Prostate gland (tissue), 2 donors: ENCODE measurements at regions not wholly inside any gene's neighbourhood (a gene's known extent, or its start where the extent isn't known, plus 50 kb on each side); places are given as distances from the start of the nearest gene placed in this dataset.

ENCODE experiments used
- DNase-seq: peaks from one replicate; pipeline ENCODE4 v3.0.0-alpha.2; 2019; ENCODE audit warnings: low spot score
- H3K27ac ChIP-seq, 2 donors: fragments of 200-600 bp; sonication (generic); 2 replicates each; pipeline ENCODE4 v1.5.1; 2017 to 2019
- H3K27me3 ChIP-seq: fragments of 200-600 bp; sonication (generic); replicated peaks from 2 replicates; pipeline ENCODE4 v1.5.1; 2019; ENCODE audit not compliant: insufficient read depth
- H3K36me3 ChIP-seq, 2 donors: fragments of 200-600 bp; sonication (generic); 1 replicate in 1 of 2; 2 replicates in 1 of 2; pipeline versions ENCODE4 v1.5.1 to v1.8.1; 2017 to 2019
- H3K4me1 ChIP-seq: fragments of 200-600 bp; sonication (generic); replicated peaks from 2 replicates; pipeline ENCODE4 v1.5.1; 2019
- H3K4me3 ChIP-seq, 2 donors: fragments of 200-600 bp; sonication (generic); 2 replicates each; pipeline ENCODE4 v1.5.1; 2017 to 2019
- H3K9me3 ChIP-seq: fragments of 200-600 bp; sonication (generic); 2 replicates; pipeline ENCODE4 v1.5.1; 2017
- POLR2A ChIP-seq: fragments of 450-650 bp; IDR thresholded peaks from one replicate; pipeline ENCODE4 v1.6.1; 2016; ENCODE audit warnings: antibody characterized with exemption, mild to moderate bottlenecking
- POLR2AphosphoS5 ChIP-seq: sonication (generic); formaldehyde crosslinking; IDR thresholded peaks from one replicate; pipeline ENCODE4 v1.6.1; 2017; ENCODE audit warnings: antibody characterized with exemption
- WGBS: methylation state at CpG from one replicate; pipeline ENCODE4 v1.1.5; 2018; 5-methylcytosine and 5-hydroxymethylcytosine counted together
- intact Hi-C: fragments of 100-400 bp; cut with DNase I; formaldehyde crosslinking; loops from one replicate; pipeline ENCODE4 v1.14.2; 2022
- TF ChIP-seq, protein P1 (sequence below), 4 experiments: fragments of 200-600 bp in 2 of 4; fragments of 450-650 bp in 2 of 4; sonication (generic) in 2 of 4; IDR thresholded peaks; 1 replicate in 3 of 4; 2 replicates in 1 of 4; pipeline ENCODE4 v1.5.1; 2016 to 2019; ENCODE audit warnings: antibody characterized with exemption in 4 of 4, mild to moderate bottlenecking in 2 of 4, moderate library complexity in 2 of 4

DNA sequence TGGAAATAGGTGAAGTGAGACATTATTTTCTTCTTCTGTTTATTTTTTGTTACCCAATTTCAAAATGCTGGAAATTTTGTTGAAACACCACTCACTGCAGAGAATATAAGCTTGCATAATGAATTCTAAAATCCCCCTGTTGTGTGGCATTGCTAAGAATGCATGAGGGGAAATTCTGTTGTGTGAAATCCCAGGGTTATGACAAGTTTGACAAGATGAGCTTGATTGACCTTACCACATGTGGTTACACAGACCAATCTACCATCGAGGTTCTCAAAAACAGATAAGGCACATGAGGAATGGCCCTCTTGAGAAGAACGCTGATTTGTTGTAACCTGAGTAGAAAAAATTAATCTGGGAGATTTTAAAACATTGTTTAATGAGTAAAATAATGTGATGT is 261.6 kb upstream of the MMADHC start:
- no peak for TF ChIP-seq POLR2A
- no peak for TF ChIP-seq POLR2AphosphoS5
- TF ChIP-seq, protein P1, sequence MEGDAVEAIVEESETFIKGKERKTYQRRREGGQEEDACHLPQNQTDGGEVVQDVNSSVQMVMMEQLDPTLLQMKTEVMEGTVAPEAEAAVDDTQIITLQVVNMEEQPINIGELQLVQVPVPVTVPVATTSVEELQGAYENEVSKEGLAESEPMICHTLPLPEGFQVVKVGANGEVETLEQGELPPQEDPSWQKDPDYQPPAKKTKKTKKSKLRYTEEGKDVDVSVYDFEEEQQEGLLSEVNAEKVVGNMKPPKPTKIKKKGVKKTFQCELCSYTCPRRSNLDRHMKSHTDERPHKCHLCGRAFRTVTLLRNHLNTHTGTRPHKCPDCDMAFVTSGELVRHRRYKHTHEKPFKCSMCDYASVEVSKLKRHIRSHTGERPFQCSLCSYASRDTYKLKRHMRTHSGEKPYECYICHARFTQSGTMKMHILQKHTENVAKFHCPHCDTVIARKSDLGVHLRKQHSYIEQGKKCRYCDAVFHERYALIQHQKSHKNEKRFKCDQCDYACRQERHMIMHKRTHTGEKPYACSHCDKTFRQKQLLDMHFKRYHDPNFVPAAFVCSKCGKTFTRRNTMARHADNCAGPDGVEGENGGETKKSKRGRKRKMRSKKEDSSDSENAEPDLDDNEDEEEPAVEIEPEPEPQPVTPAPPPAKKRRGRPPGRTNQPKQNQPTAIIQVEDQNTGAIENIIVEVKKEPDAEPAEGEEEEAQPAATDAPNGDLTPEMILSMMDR (IDR thresholded peaks at IDR 0.05), result no peak
- no peak for DNase-seq
- no peaks in the 10 kb centered on the region for H3K36me3 ChIP-seq
- 88% methylated on average over 2 of the region's 2 CpGs for WGBS
- no peak overlapping the region for H3K4me3 ChIP-seq
- intact Hi-C loops, result no loop called here
- H3K4me1 ChIP-seq, result no peaks in the 10 kb centered on the region
- H3K27ac ChIP-seq, result no peak overlapping the region
- no peaks in the 10 kb centered on the region for H3K9me3 ChIP-seq
- H3K27me3 ChIP-seq, result no peaks in the 10 kb centered on the region

DNA sequence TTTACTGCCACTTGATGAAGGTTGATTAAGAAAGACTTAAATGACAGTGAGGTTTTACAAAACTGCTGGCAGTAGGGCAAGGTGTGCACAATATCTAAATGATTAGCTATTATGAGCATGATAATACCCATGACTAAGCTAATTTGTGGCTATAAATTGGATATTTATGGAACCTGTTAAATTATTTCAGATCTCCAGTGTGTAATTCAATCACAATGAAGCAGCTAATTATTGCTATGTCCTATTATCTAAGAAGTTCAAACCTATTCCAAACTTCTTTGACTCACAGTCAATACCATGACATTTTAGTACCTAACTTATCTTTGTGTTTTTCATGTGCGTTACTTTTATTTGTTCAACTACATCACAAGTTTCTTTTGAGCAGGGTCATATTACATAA is 253.8 kb upstream of the MMADHC start:
- Histone ChIP-seq H3K9me3 (no peaks in the 10 kb centered on the region), H3K4me1 (no peaks in the 10 kb centered on the region), H3K36me3 (no peaks in the 10 kb centered on the region), H3K27ac (no peak overlapping the region), H3K4me3 (no peak overlapping the region), H3K27me3 (no peaks in the 10 kb centered on the region)
- 61% methylated on average over 1 of the region's 1 CpG for WGBS
- DNase-seq, result no peak
- TF ChIP-seq, protein P1 (IDR thresholded peaks at IDR 0.05), result no peak
- TF ChIP-seq POLR2A (no peak), POLR2AphosphoS5 (no peak)
- intact Hi-C loops, result no loop called here

DNA sequence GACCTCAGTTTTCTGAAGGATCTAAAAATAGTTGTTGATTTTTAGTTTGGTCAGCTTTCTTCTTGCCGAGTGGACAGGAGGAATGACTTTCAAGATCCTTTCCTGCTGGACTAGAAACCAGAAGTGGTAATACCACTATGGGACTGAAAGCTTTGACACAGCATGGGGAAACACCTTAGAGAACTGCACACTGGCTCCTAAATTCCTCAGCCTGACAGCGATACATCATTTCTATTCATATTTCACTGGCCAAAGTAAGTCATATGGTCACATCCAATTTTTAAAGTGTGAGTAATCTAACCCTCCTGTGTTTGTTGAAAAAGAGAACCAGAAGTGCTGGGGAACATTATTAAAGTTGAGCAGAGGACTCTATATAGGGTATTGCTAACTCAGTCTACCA is 244.7 kb upstream of the MMADHC start:
- Histone ChIP-seq H3K36me3 (no peaks in the 10 kb centered on the region), H3K27ac (no peak overlapping the region), H3K4me3 (no peak overlapping the region), H3K27me3 (no peaks in the 10 kb centered on the region), H3K4me1 (no peaks in the 10 kb centered on the region), H3K9me3 (no peaks in the 10 kb centered on the region)
- intact Hi-C loops, result no loop called here
- WGBS, result 93% methylated on average over 2 of the region's 2 CpGs
- TF ChIP-seq, protein P1 (IDR thresholded peaks at IDR 0.05), result no peak
- TF ChIP-seq POLR2A (no peak), POLR2AphosphoS5 (no peak)
- DNase-seq, result no peak

DNA sequence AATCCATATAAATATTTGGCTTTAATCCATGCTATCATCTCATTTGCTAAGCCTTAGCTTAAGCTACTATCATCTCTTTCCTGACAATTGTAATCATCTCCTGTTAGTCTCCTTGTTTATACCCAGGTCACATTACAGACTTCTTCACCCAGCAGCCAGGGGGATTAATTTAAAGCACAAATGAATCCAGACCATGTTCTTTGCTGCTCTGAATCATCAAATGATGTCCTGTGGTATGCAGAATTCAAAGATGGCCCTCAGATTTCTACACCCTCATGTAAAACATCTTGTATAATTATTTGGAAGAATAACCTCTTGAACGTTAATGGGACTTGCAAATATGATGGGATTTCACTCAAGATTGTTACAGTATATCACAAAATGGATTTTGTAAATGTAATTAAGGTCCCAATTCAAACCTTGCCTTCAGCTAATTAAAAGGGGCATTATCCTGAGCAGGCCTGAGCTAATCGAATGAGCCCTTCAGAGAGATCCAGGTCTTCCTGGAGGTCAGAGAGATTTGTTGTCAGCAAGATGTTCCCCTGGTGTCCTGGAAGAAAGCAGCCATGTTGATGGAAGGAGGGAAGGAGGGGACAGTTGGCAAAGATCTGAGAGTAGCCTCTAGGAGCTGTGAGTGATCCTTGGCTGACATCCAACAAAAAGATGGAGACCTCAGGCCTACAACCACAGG is 241.1 kb upstream of the MMADHC start:
- TF ChIP-seq POLR2A (no peak), POLR2AphosphoS5 (no peak)
- TF ChIP-seq, protein P1 (IDR thresholded peaks at IDR 0.05), result no peak
- intact Hi-C loops, result no loop called here
- H3K36me3 ChIP-seq, result no peaks in the 10 kb centered on the region
- H3K27ac ChIP-seq, result no peak overlapping the region
- H3K9me3 ChIP-seq, result no peaks in the 10 kb centered on the region
- no peak for DNase-seq
- WGBS, result 97% methylated on average over 2 of the region's 2 CpGs
- H3K27me3 ChIP-seq, result no peaks in the 10 kb centered on the region
- no peak overlapping the region for H3K4me3 ChIP-seq
- no peaks in the 10 kb centered on the region for H3K4me1 ChIP-seq

DNA sequence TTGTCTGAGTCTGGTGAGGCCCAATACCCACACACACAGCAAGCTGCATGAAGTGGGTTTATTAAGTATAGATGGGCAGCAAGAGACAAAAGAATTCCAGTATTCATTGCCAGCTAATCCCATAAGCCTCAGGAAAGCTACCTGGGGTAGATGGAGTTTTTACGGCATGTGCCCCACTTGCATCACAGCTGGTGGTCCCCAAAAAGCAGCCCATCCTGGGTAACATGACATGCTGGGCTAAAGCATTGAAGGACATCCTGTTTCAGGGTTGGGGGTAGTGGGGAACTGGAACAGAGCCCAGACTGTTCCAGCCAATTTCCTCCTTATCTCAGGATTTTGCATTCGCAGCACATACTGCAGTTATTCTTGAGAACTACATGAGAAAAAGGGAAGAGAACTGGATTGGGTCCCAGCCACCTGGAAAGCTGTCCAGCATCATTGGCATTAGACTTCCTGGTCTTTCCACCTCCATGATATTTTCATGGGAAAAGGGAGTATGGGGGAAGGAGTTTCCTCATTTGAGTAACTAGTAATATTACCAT is 240.1 kb upstream of the MMADHC start:
- DNase-seq, result no peak
- H3K9me3 ChIP-seq, result no peaks in the 10 kb centered on the region
- H3K4me1 ChIP-seq, result no peaks in the 10 kb centered on the region
- H3K27ac ChIP-seq, result no peak overlapping the region
- intact Hi-C loops, result no loop called here
- no peak for TF ChIP-seq POLR2AphosphoS5
- TF ChIP-seq, protein P1 (IDR thresholded peaks at IDR 0.05), result no peak
- no peak for TF ChIP-seq POLR2A
- WGBS, result 77% methylated on average over 2 of the region's 2 CpGs
- no peaks in the 10 kb centered on the region for H3K36me3 ChIP-seq
- H3K27me3 ChIP-seq, result no peaks in the 10 kb centered on the region
- H3K4me3 ChIP-seq, result no peak overlapping the region
